ENCODE measurements at regions not wholly inside any gene's neighbourhood (a gene's known extent, or its start where the extent isn't known, plus 50 kb on each side); places are given as distances from the start of the nearest gene placed in this dataset.

GRCh38 chr4:77398256-77398655 is 207.4 kb upstream of the CXCL13 start:
- 88 to 92% methylated on average over 1 of the region's 1 CpG for WGBS, 2 donors
- no peak for TF ChIP-seq POLR2A (IDR thresholded peaks at IDR 0.05)
- no peak for TF ChIP-seq CTCF (IDR thresholded peaks at IDR 0.05)
- H3K9me3 ChIP-seq, result no peaks in the 10 kb centered on the region
- ATAC-seq (no peak), DNase-seq (no peak)
- no peak overlapping the region for H3K27ac ChIP-seq
- no peak overlapping the region for H3K4me3 ChIP-seq
- no peaks in the 10 kb centered on the region for H3K36me3 ChIP-seq (replicated peaks in 1 of 2; ENCODE audit: insufficient read depth in 1 of 2, low read depth in 2 of 2)
- intact Hi-C loops (cut with DNase I), result no loop called here
- H3K4me1 ChIP-seq, result no peaks in the 10 kb centered on the region
- no peaks in the 10 kb centered on the region for H3K27me3 ChIP-seq

GRCh38 chr4:77399831-77400230 is 205.8 kb upstream of the CXCL13 start:
- H3K27ac ChIP-seq, result no peak overlapping the region
- no peaks in the 10 kb centered on the region for H3K27me3 ChIP-seq
- H3K4me3 ChIP-seq, result no peak overlapping the region
- no peak for ATAC-seq
- H3K36me3 ChIP-seq (replicated peaks in 1 of 2; ENCODE audit: insufficient read depth in 1 of 2, low read depth in 2 of 2), result no peaks in the 10 kb centered on the region
- TF ChIP-seq CTCF (IDR thresholded peaks at IDR 0.05) (no peak), POLR2A (IDR thresholded peaks at IDR 0.05) (no peak)
- intact Hi-C loops (cut with DNase I), result no loop called here
- DNase-seq, result no peak
- no peaks in the 10 kb centered on the region for H3K4me1 ChIP-seq
- H3K9me3 ChIP-seq, result no peaks in the 10 kb centered on the region

GRCh38 chr4:77413766-77414165 is 191.9 kb upstream of the CXCL13 start:
- ATAC-seq, result no peak
- intact Hi-C loops (cut with DNase I), result no loop called here
- Histone ChIP-seq H3K4me1 (no peaks in the 10 kb centered on the region), H3K27me3 (no peaks in the 10 kb centered on the region), H3K36me3 (replicated peaks in 1 of 2; ENCODE audit: insufficient read depth in 1 of 2, low read depth in 2 of 2) (no peaks in the 10 kb centered on the region), H3K4me3 (no peak overlapping the region), H3K27ac (no peak overlapping the region), H3K9me3 (no peaks in the 10 kb centered on the region)
- no peak for DNase-seq
- 28 to 29% methylated on average over 3 of the region's 3 CpGs for WGBS, 2 donors
- TF ChIP-seq POLR2A (IDR thresholded peaks at IDR 0.05) (no peak), CTCF (IDR thresholded peaks at IDR 0.05) (no peak)

- TF ChIP-seq POLR2A (IDR thresholded peaks at IDR 0.05), result no peak
- no peak for TF ChIP-seq CTCF (IDR thresholded peaks at IDR 0.05)
- H3K27ac ChIP-seq, result no peak overlapping the region
- ATAC-seq, result no peak
- intact Hi-C loops (cut with DNase I), result no loop called here
- no peak overlapping the region for H3K4me3 ChIP-seq
- no peaks in the 10 kb centered on the region for H3K4me1 ChIP-seq
- no peaks in the 10 kb centered on the region for H3K36me3 ChIP-seq (replicated peaks in 1 of 2; ENCODE audit: insufficient read depth in 1 of 2, low read depth in 2 of 2)
- no peaks in the 10 kb centered on the region for H3K27me3 ChIP-seq
- DNase-seq, result no peak
- no peaks in the 10 kb centered on the region for H3K9me3 ChIP-seq
Measured at GRCh38 chr4:77415689-77416088, 189.9 kb upstream of the CXCL13 start.

GRCh38 chr4:77418333-77418732 is 187.3 kb upstream of the CXCL13 start:
- Histone ChIP-seq H3K36me3 (replicated peaks in 1 of 2; ENCODE audit: insufficient read depth in 1 of 2, low read depth in 2 of 2) (no peaks in the 10 kb centered on the region), H3K4me3 (no peak overlapping the region), H3K27ac (no peak overlapping the region), H3K27me3 (no peaks in the 10 kb centered on the region), H3K4me1 (no peaks in the 10 kb centered on the region), H3K9me3 (no peaks in the 10 kb centered on the region)
- ATAC-seq (no peak), DNase-seq (no peak)
- WGBS, 2 donors, result 13 to 18% methylated on average over 1 of the region's 1 CpG
- intact Hi-C loops (cut with DNase I), result no loop called here
- peak in 3 of 7 experiments; percentile 13 to 33 (median 16) for TF ChIP-seq CTCF (IDR thresholded peaks at IDR 0.05)
- TF ChIP-seq POLR2A (IDR thresholded peaks at IDR 0.05), result no peak
